HG03039 (cell line): ENCODE measurements at regions not wholly inside any gene's neighbourhood (a gene's known extent, or its start where the extent isn't known, plus 50 kb on each side); places are given as distances from the start of the nearest gene placed in this dataset.

Source experiments
- ATAC-seq: cut with Tn5 transposase; IDR thresholded peaks from one replicate; pipeline ENCODE4 v1.9.1; 2021; ENCODE audit warnings: mild to moderate bottlenecking, moderate library complexity; ENCODE audit not compliant: unreplicated experiment

DNA sequence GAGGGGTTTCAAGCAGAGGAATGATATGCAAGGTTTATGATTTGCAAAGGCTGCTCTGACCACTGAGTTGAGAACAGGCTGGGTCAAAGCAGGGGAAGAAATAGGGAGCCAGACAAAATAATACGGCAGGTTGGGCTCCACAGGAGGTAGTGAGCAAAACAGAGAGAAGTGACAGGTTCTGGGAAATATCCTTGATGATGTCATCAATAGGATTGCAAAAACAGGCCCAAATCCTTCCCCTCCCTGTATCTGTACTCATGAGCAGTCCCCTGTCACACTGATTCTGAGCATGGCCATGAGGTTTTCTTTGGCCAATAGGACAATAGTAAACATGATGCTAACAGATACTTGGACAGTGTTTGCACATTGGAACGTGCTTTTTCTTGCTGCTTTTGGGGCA, 471.8 kb upstream of the BRINP1 start:
- ATAC-seq, result no peak

DNA sequence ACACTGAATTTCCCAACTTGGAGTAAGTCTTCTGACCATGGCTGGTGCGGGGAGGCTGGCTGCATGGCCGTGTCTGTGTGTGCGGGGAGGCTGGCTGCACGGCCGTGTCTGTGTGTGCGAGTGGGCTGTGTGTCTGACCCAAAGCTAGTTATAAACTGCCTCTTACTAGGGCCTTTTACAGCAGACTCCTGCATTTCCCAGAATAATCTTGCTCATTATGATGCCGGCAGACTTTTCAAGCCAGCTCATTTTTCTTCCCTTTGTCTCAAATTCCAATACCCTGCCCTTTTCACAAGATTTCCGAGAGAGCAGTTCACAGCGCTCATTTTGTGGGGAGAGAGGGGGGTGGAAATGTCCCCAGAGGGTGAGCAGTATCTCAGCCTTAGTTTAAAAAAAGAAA, 470.7 kb upstream of the BRINP1 start:
- ATAC-seq, result no peak

GRCh38 chr9:119838210-119838609, 469.0 kb upstream of the BRINP1 start:
- ATAC-seq, result no peak

- no peak for ATAC-seq
Observed at GRCh38 chr9:119836036-119836435, 466.8 kb upstream of the BRINP1 start.

GRCh38 chr9:119834064-119834620, 464.9 kb upstream of the BRINP1 start:
- no peak for ATAC-seq

- ATAC-seq, result no peak
Observed at GRCh38 chr9:119831309-119831708, 462.1 kb upstream of the BRINP1 start.

- no peak for ATAC-seq
Observed at GRCh38 chr9:119829748-119830147, 460.5 kb upstream of the BRINP1 start.

- ATAC-seq, result no peak
Observed at GRCh38 chr9:119829186-119829585, 460.0 kb upstream of the BRINP1 start.

DNA sequence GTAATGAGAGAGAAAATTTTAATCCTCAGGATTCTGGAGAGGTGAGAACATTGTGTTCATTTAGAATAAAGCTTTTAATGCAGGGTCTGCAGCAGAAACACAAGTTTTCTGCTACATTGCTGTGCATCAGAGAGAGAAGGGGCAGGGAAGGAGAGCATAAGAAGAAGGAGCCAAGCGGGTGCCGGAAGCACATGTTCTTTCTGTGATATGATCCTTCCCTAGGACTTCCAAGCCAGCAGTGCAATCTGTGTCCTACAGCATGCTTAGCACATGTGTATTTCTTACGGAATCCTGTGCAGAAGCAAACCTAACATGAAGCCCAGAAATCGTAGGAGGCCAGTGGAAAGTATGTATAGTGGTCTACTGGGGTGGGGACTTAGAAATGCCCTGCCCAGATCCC, 458.3 kb upstream of the BRINP1 start:
- no peak for ATAC-seq

DNA sequence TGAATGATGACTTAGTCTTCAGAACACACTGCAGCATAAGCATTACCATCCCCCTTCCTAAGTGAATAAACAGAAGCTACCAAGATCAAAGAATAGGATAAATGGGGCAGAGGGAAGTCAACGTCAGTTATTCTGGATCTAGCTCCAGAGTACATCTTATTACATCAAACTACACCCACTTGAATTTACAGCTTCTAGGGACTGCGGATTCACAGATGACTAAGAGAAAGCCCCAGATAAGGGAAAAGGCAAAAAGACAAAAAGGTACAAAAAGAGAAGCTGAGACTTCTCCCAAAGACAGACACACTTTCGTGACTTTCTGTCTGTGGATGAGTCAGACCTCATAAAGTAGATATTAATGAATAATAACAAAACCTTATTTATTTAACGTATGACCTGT, 457.9 kb upstream of the BRINP1 start:
- no peak for ATAC-seq

DNA sequence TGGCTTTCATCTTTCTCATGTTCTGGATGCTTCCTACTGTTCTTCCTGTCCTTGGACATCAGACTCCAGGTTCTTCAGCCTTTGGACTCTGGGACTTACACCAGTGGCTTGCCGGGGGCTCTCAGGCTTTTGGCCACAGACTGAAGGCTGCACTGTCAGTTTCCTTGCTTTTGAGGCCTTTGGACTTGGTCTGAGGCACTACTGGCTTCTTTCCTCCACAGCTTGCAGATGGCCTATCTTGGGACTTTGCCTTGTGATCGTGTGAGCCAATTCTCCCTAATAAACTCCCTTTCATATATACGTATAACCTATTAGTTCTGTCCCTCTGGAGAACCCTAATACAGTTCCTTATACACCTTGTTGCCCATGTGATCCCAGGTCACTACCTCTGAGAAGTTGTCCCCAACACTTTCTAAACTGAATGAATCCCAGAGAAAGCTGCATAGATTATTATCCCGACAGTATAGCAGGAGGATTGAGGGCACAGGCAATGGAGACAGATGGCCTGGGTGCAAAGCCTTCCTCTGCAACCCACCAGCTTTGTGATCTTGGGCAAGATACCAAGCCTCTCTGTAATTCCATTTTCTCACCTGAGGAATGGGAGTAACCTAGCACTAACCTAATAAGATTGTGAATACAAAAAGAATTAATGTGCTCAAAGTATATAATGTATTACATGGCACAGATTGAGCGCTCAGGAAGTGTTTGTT, 449.6 kb upstream of the BRINP1 start:
- no peak for ATAC-seq

DNA sequence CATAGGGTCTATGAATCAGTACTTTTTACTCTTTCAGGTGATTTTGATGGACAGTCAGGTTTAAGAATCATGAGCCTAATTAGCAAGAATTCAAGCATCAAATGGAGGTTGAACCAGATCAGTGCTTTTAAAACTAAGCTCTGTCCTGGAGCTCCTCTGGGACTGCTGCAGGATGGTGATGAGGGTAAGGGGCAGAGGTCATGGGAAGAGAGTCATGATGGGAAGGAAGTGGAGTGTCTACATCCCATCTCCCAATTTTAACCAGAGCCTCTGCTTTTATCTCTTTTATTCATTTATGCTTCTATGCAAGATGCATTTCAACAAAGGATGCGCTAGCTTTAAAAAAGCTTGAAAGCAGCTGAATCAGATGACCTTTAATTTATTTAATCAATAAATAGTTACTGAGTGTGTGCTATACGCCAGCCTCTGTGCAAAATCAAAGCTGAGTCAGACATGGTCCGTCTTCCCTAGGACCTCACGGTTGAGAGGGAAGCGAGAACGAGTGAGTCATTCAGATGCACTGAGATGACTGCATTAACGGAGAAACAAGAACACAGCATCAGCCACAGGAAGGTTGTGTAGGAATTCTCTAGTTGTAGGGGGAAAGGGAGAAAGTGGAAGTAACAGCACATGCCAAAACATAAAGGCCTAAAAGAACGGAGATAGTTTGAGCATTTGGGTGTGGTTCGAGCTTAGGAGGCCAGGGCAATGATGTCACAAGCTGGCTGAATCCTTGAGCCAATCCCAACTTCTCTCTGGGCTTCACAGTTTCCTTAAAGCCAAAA, 441.6 kb upstream of the BRINP1 start:
- no peak for ATAC-seq

- ATAC-seq, result no peak
Observed at GRCh38 chr9:119803679-119804078, 434.4 kb upstream of the BRINP1 start.

DNA sequence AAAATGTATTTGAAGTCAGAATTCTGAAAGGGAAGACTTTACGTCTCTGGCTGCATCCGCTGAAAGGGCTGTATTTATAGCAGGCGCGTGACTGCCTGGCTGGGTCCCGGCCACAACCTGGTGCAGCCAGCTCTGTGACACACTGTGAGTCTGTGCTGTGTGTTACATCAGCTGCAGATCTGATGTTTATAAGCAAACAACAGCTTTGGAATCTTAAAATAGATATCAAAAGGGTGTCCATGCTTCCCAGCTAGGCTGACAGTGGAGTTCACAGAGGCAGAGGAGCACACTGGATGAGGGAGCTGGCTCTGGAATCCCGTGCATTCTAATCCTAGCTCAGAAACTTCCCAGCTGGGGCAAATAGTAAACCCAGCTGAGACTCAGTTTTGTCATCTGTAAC, 433.4 kb upstream of the BRINP1 start:
- no peak for ATAC-seq

DNA sequence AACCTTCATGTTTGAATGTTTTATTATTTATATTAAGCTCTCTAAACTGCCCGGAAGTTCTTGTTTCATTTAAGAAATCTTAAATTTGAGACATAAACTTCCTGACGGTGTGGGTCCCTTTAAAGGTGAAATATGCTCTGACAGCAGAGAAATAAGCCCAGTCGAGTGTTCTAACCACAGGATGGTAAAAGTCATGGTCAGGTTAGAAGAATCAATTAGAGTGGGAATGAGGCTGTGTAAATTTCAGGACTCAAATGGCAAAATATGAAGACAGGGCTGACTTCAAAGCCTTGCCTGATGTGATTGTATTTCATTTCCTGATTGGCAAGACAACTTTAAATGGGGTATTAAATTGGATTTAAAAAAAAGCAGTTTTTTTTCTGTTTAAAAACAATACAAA, 432.9 kb upstream of the BRINP1 start:
- ATAC-seq, result no peak

DNA sequence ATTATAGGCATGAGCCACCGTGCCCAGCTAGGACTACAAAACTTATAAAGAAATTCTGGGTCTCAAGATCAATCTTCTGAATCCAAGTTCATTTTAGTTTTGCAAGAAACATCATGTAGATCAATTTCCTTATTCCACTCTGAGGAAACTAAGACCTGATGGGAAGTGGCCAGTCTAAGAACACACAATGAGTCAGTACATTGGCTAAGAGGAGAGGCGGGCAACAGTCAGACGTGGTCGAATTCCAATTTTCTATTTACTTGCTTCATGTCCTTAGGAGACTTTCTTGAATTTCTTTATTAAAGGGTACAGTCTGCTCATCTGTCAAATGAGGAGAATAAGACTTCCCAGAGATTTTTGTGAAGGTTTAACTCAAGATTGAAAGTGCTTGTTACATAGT, 432.1 kb upstream of the BRINP1 start:
- ATAC-seq, result no peak

GRCh38 chr9:119795395-119795794, 426.2 kb upstream of the BRINP1 start:
- ATAC-seq, result no peak

- ATAC-seq, result no peak
Observed at GRCh38 chr9:119794836-119795235, 425.6 kb upstream of the BRINP1 start.

- ATAC-seq, result no peak
Observed at GRCh38 chr9:119793218-119793617, 424.0 kb upstream of the BRINP1 start.

GRCh38 chr9:119792242-119792641, 423.0 kb upstream of the BRINP1 start:
- ATAC-seq, result peak; percentile 71

DNA sequence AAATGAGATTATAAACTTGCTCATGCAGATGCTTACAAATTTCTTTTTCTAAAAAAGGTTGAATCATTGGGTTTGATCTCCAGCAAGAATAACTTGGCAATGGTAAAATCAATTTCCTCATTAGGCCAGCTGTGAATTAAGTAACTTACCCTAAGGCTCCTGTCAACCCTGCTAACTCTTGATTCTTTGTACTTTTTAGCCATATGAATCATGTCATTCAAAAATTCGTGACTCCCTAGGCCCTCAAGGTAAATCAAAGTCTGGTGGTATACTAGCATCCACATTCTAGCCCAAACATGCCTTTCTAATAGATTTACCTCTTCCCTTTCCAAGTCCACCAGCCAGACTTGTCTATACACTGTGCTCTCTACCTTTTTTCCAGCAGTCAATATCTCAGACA, 420.8 kb upstream of the BRINP1 start:
- ATAC-seq, result no peak

GRCh38 chr9:119788921-119789320, 419.7 kb upstream of the BRINP1 start:
- no peak for ATAC-seq
